Mammary epithelial cell (primary cell): ENCODE measurements at regions not wholly inside any gene's neighbourhood (a gene's known extent, or its start where the extent isn't known, plus 50 kb on each side); places are given as distances from the start of the nearest gene placed in this dataset.

ENCODE experiments used
- EZH2 ChIP-seq: IDR thresholded peaks from 2 replicates; pipeline ENCODE4 v1.6.1; 2012; ENCODE audit warnings: low read length, inconsistent platforms, borderline replicate concordance
- TF ChIP-seq, protein P1 (sequence below), 2 donors: IDR thresholded peaks in 1 of 2; conservative IDR thresholded peaks in 1 of 2; 2 replicates each; pipeline ENCODE4 v1.5.1; 2011 to 2012; ENCODE audit warnings: inconsistent platforms in 2 of 2, low read length in 2 of 2, mild to moderate bottlenecking in 2 of 2, control low read depth in 1 of 2, low read depth in 1 of 2; ENCODE audit not compliant: insufficient read depth in 1 of 2; ENCODE audit errors: extremely low read depth in 1 of 2

DNA sequence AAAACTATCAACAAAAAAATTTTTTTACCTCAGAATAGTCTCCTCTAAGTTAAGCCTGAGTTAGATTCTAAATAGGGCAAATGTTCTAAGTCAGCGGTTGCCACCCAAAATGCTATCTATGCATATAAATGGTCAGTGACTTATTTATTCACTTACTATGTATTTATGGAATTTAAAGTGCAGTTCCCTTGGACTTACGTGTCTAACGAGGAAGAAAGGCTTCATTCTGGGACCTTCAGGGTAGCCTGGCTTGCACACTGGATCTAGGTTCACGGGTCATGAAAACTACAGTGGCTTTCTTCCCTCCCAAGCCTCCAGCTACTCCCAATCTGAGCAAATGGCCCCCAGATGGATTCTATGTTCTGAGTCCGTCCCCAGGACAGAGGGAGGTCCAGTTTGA lies 77.1 kb downstream of the ARF6 start:
- TF ChIP-seq, protein P1, sequence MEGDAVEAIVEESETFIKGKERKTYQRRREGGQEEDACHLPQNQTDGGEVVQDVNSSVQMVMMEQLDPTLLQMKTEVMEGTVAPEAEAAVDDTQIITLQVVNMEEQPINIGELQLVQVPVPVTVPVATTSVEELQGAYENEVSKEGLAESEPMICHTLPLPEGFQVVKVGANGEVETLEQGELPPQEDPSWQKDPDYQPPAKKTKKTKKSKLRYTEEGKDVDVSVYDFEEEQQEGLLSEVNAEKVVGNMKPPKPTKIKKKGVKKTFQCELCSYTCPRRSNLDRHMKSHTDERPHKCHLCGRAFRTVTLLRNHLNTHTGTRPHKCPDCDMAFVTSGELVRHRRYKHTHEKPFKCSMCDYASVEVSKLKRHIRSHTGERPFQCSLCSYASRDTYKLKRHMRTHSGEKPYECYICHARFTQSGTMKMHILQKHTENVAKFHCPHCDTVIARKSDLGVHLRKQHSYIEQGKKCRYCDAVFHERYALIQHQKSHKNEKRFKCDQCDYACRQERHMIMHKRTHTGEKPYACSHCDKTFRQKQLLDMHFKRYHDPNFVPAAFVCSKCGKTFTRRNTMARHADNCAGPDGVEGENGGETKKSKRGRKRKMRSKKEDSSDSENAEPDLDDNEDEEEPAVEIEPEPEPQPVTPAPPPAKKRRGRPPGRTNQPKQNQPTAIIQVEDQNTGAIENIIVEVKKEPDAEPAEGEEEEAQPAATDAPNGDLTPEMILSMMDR (conservative IDR thresholded peaks at IDR 0.05 in 1 of 2, IDR thresholded peaks at IDR 0.05 in 1 of 2; ENCODE audit: extremely low read depth in 1 of 2, insufficient read depth in 1 of 2, low read depth in 1 of 2, low read length in 2 of 2) = no peak
- TF ChIP-seq EZH2 = no peak
